Right lobe of liver (tissue), 4 donors: ENCODE measurements at regions not wholly inside any gene's neighbourhood (a gene's known extent, or its start where the extent isn't known, plus 50 kb on each side); places are given as distances from the start of the nearest gene placed in this dataset.

ENCODE experiments used
- CTCF ChIP-seq, 4 donors: fragments of 200-600 bp in 3 of 4; fragments of 450-650 bp in 1 of 4; IDR thresholded peaks; one replicate each; pipeline versions ENCODE4 v1.5.1 to v1.8.0; 2016 to 2022; ENCODE audit warnings: antibody characterized with exemption in 4 of 4, mild to moderate bottlenecking in 2 of 4
- POLR2A ChIP-seq: fragments of 450-650 bp; IDR thresholded peaks from one replicate; pipeline ENCODE4 v1.6.1; 2017; ENCODE audit warnings: antibody characterized with exemption, mild to moderate bottlenecking
- donor health status: DM: no; HTN: no; CAD: no.
- donor health status: DM: no; HTN: no; CAD: no.
- donor health status: DM: no; HTN: yes; CAD: no.

- TF ChIP-seq CTCF (IDR thresholded peaks at IDR 0.05) (no peak), POLR2A (no peak)
Measured at GRCh38 chr9:115169003-115169402, 51.0 kb upstream of the TNC start.
